Uterus (tissue), 3 donors: ENCODE measurements at regions not wholly inside any gene's neighbourhood (a gene's known extent, or its start where the extent isn't known, plus 50 kb on each side); places are given as distances from the start of the nearest gene placed in this dataset.
A peak's percentile ranks its signal among the peaks of the same experiment; 100 is the strongest.
"Not testable (repeated sequence)": the region's sequence is repeated elsewhere in the genome, so short reads cannot be mapped to it uniquely, and the experiment has no call there.

Source experiments
- DNase-seq, 2 donors: peaks; one replicate each; pipeline ENCODE4 v3.0.0-alpha.2; 2019 to 2020
- H3K27ac ChIP-seq, 2 donors: fragments of 200-600 bp; sonication (generic); 1 replicate in 1 of 2; 2 replicates in 1 of 2; pipeline ENCODE4 v1.5.1; 2016 to 2018
- H3K27me3 ChIP-seq, 2 donors: fragments of 200-600 bp; sonication (generic); one replicate each; pipeline ENCODE4 v1.5.1; 2018 to 2019; ENCODE audit warnings: control low read depth in 1 of 2
- H3K36me3 ChIP-seq, 2 donors: fragments of 200-600 bp; sonication (generic); one replicate each; pipeline ENCODE4 v1.5.1; 2019; ENCODE audit warnings: control low read depth in 1 of 2
- H3K4me1 ChIP-seq, 2 donors: fragments of 200-600 bp; sonication (generic); one replicate each; pipeline ENCODE4 v1.5.1; 2018 to 2019; ENCODE audit warnings: control low read depth in 1 of 2
- H3K4me3 ChIP-seq, 2 donors: fragments of 200-600 bp; sonication (generic); 1 replicate in 1 of 2; 2 replicates in 1 of 2; pipeline ENCODE4 v1.5.1; 2018 to 2019; ENCODE audit warnings: mild to moderate bottlenecking in 1 of 2
- H3K9me3 ChIP-seq, 2 donors: fragments of 200-600 bp; sonication (generic); one replicate each; pipeline ENCODE4 v1.5.1; 2019; ENCODE audit warnings: control low read depth in 1 of 2
- POLR2A ChIP-seq, 2 donors: fragments of 450-650 bp; IDR thresholded peaks; one replicate each; pipeline ENCODE4 v1.6.1; 2016; ENCODE audit warnings: antibody characterized with exemption in 2 of 2, mild to moderate bottlenecking in 1 of 2, moderate library complexity in 1 of 2
- intact Hi-C: fragments of 100-400 bp; cut with DNase I; formaldehyde crosslinking; loops from one replicate; pipeline ENCODE4 v1.15.1; 2023; ENCODE audit warnings: low total_unique reads
- TF ChIP-seq, protein P1 (sequence below), 4 experiments: fragments of 200-600 bp in 2 of 4; fragments of 450-650 bp in 2 of 4; sonication (generic) in 2 of 4; IDR thresholded peaks; one replicate each; pipeline ENCODE4 v1.5.1; 2016 to 2019; ENCODE audit warnings: antibody characterized with exemption in 4 of 4, mild to moderate bottlenecking in 2 of 4, moderate library complexity in 1 of 4
- donor health status: DM: yes; HTN: yes; CAD: no.

DNA sequence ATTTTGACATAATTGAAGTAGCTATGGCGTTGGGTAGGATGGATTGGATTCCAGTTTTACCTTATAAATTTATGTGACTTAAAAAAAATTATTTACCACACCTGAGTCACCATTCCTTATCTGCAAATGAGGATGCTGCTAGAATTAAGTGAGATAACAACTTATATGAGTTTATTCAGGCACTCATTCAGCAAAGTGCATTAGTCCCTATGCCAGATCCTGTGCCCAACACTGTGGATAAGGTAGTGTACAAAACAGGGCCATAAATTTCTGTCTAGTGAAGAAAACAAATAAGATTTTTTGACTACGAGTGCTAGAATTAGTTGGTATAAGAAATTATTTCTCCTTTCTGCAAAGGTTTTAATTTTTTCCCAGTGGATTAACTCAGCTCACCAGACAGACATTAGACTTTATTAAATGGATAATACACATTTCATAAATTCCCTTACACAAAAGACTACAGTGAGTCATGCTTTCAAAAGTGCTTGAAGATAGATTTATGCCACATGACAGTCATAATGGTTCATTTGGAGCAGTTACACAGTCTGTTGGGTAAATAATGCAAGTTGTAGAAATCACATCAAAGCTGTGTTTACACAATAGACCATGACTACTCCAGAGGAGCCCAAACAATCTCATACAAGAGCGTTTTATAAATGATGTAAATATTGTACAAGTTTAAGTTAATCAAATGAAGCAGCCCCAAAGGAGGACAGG, 129.9 kb upstream of the TGFBR2 start:
- H3K4me3 ChIP-seq: no peak overlapping the region
- TF ChIP-seq, protein P1, sequence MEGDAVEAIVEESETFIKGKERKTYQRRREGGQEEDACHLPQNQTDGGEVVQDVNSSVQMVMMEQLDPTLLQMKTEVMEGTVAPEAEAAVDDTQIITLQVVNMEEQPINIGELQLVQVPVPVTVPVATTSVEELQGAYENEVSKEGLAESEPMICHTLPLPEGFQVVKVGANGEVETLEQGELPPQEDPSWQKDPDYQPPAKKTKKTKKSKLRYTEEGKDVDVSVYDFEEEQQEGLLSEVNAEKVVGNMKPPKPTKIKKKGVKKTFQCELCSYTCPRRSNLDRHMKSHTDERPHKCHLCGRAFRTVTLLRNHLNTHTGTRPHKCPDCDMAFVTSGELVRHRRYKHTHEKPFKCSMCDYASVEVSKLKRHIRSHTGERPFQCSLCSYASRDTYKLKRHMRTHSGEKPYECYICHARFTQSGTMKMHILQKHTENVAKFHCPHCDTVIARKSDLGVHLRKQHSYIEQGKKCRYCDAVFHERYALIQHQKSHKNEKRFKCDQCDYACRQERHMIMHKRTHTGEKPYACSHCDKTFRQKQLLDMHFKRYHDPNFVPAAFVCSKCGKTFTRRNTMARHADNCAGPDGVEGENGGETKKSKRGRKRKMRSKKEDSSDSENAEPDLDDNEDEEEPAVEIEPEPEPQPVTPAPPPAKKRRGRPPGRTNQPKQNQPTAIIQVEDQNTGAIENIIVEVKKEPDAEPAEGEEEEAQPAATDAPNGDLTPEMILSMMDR (IDR thresholded peaks at IDR 0.05): no peak
- TF ChIP-seq POLR2A (IDR thresholded peaks at IDR 0.05): no peak
- no peak for DNase-seq
- intact Hi-C loops: no loop called here
- H3K36me3 ChIP-seq: no peaks in the 10 kb centered on the region
- no peaks in the 10 kb centered on the region for H3K27me3 ChIP-seq
- H3K9me3 ChIP-seq: no peaks in the 10 kb centered on the region
- no peaks in the 10 kb centered on the region for H3K4me1 ChIP-seq
- H3K27ac ChIP-seq: no peak overlapping the region

DNA sequence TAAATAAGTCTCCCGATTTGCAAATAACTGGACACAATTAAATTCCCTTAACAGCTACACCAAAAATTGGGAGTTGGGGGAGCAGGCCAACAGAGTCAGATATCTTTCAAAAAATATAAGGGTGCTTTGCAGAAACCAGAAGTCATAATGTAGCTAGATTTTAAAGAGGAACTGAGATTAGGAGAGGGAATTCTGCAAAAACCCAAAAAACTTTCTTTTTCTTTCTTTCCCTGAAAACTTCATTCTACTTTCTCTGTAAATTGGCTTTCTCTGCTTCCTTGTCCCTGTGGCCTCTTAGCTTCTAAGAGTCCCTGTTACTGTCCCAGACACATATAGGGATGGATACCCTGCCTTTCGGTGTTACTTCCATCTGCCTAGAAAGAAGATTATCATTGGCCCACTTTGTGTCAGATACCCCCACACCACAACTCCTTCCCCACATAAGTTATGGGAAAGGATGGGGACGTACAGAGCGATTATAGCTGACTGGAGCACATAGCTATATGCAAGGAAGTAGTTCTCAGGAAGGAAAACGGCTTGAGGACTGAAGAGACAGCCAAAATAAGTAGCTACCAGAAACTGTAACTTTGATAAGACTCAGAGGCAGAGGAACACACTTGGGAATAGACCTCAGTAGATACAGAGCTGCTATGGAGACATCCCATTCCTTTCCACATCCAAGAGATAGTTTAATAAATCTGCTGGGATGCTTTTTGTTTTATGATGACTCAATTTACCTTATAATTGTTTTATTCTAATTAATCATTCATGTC, 129.1 kb upstream of the TGFBR2 start:
- no peak overlapping the region for H3K27ac ChIP-seq
- no peaks in the 10 kb centered on the region for H3K27me3 ChIP-seq
- H3K4me1 ChIP-seq: no peaks in the 10 kb centered on the region
- no peak for DNase-seq
- TF ChIP-seq POLR2A (IDR thresholded peaks at IDR 0.05): no peak
- TF ChIP-seq, protein P1 (IDR thresholded peaks at IDR 0.05): no peak
- H3K4me3 ChIP-seq: no peak overlapping the region
- no peaks in the 10 kb centered on the region for H3K36me3 ChIP-seq
- intact Hi-C loops: no loop called here
- no peaks in the 10 kb centered on the region for H3K9me3 ChIP-seq

DNA sequence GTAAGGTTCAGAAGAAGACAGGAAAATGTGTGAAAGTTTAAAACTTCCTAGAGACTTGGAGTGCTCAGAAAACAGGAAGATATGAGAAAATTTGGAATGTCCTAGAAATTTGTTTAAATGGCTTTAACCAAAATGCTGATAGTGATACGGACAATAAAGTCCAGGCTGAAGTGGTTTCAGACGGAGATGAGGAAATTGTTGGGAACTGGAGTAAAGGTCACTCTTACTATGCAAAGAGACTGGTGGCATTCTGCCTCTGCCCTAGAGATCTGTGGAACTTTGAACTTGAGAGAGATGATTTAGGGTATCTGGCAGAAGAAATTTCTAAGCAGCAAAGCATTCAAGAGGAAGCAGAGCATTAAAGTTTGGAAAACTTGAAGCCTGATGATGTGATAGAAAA, 126.7 kb upstream of the TGFBR2 start:
- H3K9me3 ChIP-seq, H3K4me3 ChIP-seq, H3K36me3 ChIP-seq, intact Hi-C loops, H3K27me3 ChIP-seq, H3K4me1 ChIP-seq: not testable (repeated sequence)
- peak in 1 of 2 donors; percentile 38 for DNase-seq
- H3K27ac ChIP-seq: peak overlapping the region; percentile 58 to 67

DNA sequence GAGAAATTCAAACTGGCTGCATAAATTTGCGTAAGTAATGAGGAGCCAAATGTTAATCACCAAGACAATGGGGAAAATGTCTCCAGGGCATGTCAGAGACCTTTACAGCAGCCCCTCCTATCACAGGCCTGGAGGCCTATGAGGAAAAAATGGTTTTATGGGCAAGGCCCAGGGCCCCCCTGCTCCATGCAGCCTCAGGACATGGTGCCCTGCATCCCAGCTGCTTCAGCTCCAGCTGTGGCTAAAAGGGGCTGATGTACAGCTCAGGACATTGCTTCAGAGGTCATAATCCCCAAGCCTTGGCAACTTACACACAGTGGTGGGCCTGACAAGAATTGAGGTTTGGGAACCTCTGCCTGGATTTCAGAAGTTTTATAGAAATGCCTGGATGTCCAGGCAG, 126.2 kb upstream of the TGFBR2 start:
- H3K9me3 ChIP-seq, H3K4me1 ChIP-seq, DNase-seq, intact Hi-C loops, H3K36me3 ChIP-seq, H3K4me3 ChIP-seq, H3K27me3 ChIP-seq: not testable (repeated sequence)
- peak overlapping the region; percentile 4 to 44 for H3K27ac ChIP-seq

DNA sequence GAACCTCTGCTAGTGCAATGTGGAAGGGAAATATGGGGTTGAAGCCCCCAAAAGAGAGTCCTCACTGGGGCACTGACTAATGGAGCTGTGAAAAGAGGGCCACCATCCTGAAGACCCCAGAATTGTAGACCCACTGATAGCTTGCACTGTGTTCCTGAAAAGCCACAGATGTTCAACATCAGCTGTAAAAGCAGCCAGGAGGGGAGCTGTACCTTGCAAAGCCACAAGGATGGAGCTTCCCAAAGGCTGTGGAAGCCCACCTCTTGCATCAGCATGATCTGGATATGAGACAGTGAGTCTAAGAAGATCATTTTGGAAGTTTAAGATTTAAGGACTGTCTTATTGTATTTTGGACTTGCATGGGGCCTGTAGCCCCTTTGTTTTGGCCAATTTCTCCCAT, 125.8 kb upstream of the TGFBR2 start:
- DNase-seq: no peak
- H3K4me1 ChIP-seq: no peaks in the 10 kb centered on the region
- H3K4me3 ChIP-seq: no peak overlapping the region
- no peak for TF ChIP-seq POLR2A (IDR thresholded peaks at IDR 0.05)
- TF ChIP-seq, protein P1 (IDR thresholded peaks at IDR 0.05): no peak
- no peaks in the 10 kb centered on the region for H3K9me3 ChIP-seq
- H3K27ac ChIP-seq: peak overlapping the region; percentile 4 to 44
- no peaks in the 10 kb centered on the region for H3K27me3 ChIP-seq
- no peaks in the 10 kb centered on the region for H3K36me3 ChIP-seq
- intact Hi-C loops: no loop called here

DNA sequence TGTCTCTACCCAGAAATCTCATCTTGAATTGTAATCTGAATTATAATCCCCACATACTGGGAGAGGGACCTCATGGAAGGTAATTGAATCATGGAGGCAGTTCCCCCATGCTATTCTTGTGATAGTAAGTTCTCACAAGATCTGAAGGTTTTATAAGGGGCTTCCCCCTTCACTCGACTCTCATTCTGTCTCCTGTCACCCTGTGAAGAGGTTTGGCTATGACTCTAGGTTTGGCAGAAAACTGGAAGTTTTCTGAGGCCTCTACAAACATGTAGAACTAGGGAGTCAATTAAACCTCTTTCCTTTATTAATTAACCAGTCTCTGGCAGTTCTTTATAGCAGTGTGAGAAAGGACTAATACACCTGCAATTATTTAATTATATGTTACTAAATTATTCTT, 125.2 kb upstream of the TGFBR2 start:
- no peaks in the 10 kb centered on the region for H3K4me1 ChIP-seq
- no peaks in the 10 kb centered on the region for H3K36me3 ChIP-seq
- H3K27me3 ChIP-seq: no peaks in the 10 kb centered on the region
- H3K9me3 ChIP-seq: no peaks in the 10 kb centered on the region
- TF ChIP-seq, protein P1 (IDR thresholded peaks at IDR 0.05): no peak
- TF ChIP-seq POLR2A (IDR thresholded peaks at IDR 0.05): no peak
- DNase-seq: no peak
- intact Hi-C loops: no loop called here
- no peak overlapping the region for H3K4me3 ChIP-seq
- no peak overlapping the region for H3K27ac ChIP-seq

DNA sequence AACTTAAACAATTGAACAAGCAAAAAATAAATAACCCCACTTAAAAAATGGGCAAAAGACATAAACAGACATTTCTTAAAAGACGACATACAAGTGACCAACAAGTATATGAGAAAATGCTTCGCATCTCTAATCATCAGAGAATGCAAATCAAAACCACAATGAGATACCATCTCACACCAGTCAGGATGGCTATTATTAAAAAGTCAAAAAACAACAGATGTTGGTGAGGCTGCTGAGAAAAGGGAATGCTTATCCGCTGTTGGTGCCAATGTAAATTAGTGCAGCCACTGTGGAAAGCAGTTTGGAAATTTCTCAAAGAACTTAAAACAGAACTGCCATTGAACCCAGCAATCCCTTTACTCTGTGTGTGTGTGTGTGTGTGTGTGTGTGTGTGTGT, 122.2 kb upstream of the TGFBR2 start:
- H3K4me3 ChIP-seq, H3K9me3 ChIP-seq, H3K27ac ChIP-seq, H3K27me3 ChIP-seq, H3K36me3 ChIP-seq, intact Hi-C loops, H3K4me1 ChIP-seq, DNase-seq: not testable (repeated sequence)
